ENCODE measurements at regions not wholly inside any gene's neighbourhood (a gene's known extent, or its start where the extent isn't known, plus 50 kb on each side); places are given as distances from the start of the nearest gene placed in this dataset.

GRCh38 chr4:17301266-17301665 is 210.6 kb downstream of the QDPR start:
- H3K4me3 Mint-ChIP-seq (ENCODE audit: low read depth, unreplicated experiment) = no peak overlapping the region
- no peaks in the 10 kb centered on the region for H3K4me1 Mint-ChIP-seq (ENCODE audit: low read depth, unreplicated experiment)
- intact Hi-C loops (cut with micrococcal nuclease; ENCODE audit: unreplicated experiment) = no loop called here
- no TSS peak for BruUV-seq (replicated peaks)
- CTCF ChIA-PET = no interaction called here
- H3K27me3 Mint-ChIP-seq (ENCODE audit: unreplicated experiment) = no peaks in the 10 kb centered on the region
- no peak overlapping the region for H3K27ac Mint-ChIP-seq (ENCODE audit: unreplicated experiment)
- DNase-seq = no peak
- no peaks in the 10 kb centered on the region for H3K36me3 Mint-ChIP-seq (ENCODE audit: insufficient read depth, unreplicated experiment)
- no peak for TF ChIP-seq CTCF (IDR thresholded peaks at IDR 0.05; ENCODE audit: unreplicated experiment)
- H3K9me3 Mint-ChIP-seq (ENCODE audit: low read depth, unreplicated experiment) = peaks cover 3% of the 10 kb centered on the region

- Mint-ChIP-seq H3K4me3 (ENCODE audit: low read depth, unreplicated experiment) (no peak overlapping the region), H3K27ac (ENCODE audit: unreplicated experiment) (no peak overlapping the region), H3K4me1 (ENCODE audit: low read depth, unreplicated experiment) (no peaks in the 10 kb centered on the region), H3K36me3 (ENCODE audit: insufficient read depth, unreplicated experiment) (no peaks in the 10 kb centered on the region), H3K9me3 (ENCODE audit: low read depth, unreplicated experiment) (peaks cover 3% of the 10 kb centered on the region), H3K27me3 (ENCODE audit: unreplicated experiment) (no peaks in the 10 kb centered on the region)
- TF ChIP-seq CTCF (IDR thresholded peaks at IDR 0.05; ENCODE audit: unreplicated experiment) = no peak
- intact Hi-C loops (cut with micrococcal nuclease; ENCODE audit: unreplicated experiment) = no loop called here
- BruUV-seq (replicated peaks) = no TSS peak
- no peak for DNase-seq
- CTCF ChIA-PET = no interaction called here
Observed at GRCh38 chr4:17296921-17297890, 214.7 kb downstream of the QDPR start.

GRCh38 chr4:17293901-17294300 is 218.0 kb downstream of the QDPR start:
- no peaks in the 10 kb centered on the region for H3K9me3 Mint-ChIP-seq (ENCODE audit: low read depth, unreplicated experiment)
- CTCF ChIA-PET = no interaction called here
- no peak overlapping the region for H3K4me3 Mint-ChIP-seq (ENCODE audit: low read depth, unreplicated experiment)
- H3K36me3 Mint-ChIP-seq (ENCODE audit: insufficient read depth, unreplicated experiment) = no peaks in the 10 kb centered on the region
- TF ChIP-seq CTCF (IDR thresholded peaks at IDR 0.05; ENCODE audit: unreplicated experiment) = no peak
- intact Hi-C loops (cut with micrococcal nuclease; ENCODE audit: unreplicated experiment) = no loop called here
- no peaks in the 10 kb centered on the region for H3K27me3 Mint-ChIP-seq (ENCODE audit: unreplicated experiment)
- H3K4me1 Mint-ChIP-seq (ENCODE audit: low read depth, unreplicated experiment) = no peaks in the 10 kb centered on the region
- DNase-seq = no peak
- no TSS peak for BruUV-seq (replicated peaks)
- no peak overlapping the region for H3K27ac Mint-ChIP-seq (ENCODE audit: unreplicated experiment)

- H3K9me3 Mint-ChIP-seq (ENCODE audit: low read depth, unreplicated experiment) = no peaks in the 10 kb centered on the region
- CTCF ChIA-PET = no interaction called here
- H3K4me3 Mint-ChIP-seq (ENCODE audit: low read depth, unreplicated experiment) = no peak overlapping the region
- no peaks in the 10 kb centered on the region for H3K4me1 Mint-ChIP-seq (ENCODE audit: low read depth, unreplicated experiment)
- TF ChIP-seq CTCF (IDR thresholded peaks at IDR 0.05; ENCODE audit: unreplicated experiment) = no peak
- no peak overlapping the region for H3K27ac Mint-ChIP-seq (ENCODE audit: unreplicated experiment)
- intact Hi-C loops (cut with micrococcal nuclease; ENCODE audit: unreplicated experiment) = no loop called here
- no peaks in the 10 kb centered on the region for H3K36me3 Mint-ChIP-seq (ENCODE audit: insufficient read depth, unreplicated experiment)
- peaks cover 13% of the 10 kb centered on the region for H3K27me3 Mint-ChIP-seq (ENCODE audit: unreplicated experiment)
- DNase-seq = no peak
- no TSS peak for BruUV-seq (replicated peaks)
Observed at GRCh38 chr4:17288151-17288550, 223.7 kb downstream of the QDPR start.
